A673 (cell line): ENCODE measurements at regions not wholly inside any gene's neighbourhood (a gene's known extent, or its start where the extent isn't known, plus 50 kb on each side); places are given as distances from the start of the nearest gene placed in this dataset.

ENCODE experiments used
- BruUV-seq: library from RNA; stranded (reverse); fragments of 400-500 nt; replicated peaks from 2 replicates; lab custom pipeline; 2021; lab: Mats Ljungman, UMichigan
- CTCF ChIA-PET: fragments of 300-600 bp; sonication (Branson Sonifier 250); formaldehyde crosslinking; loops from one replicate; lab custom pipeline; 2022; ENCODE audit warnings: antibody characterized with exemption; lab: Charles Lee
- POLR2A ChIA-PET: fragments of 300-600 bp; sonication (Branson Sonifier 250); formaldehyde crosslinking; loops from one replicate; lab custom pipeline; 2022; ENCODE audit warnings: antibody characterized with exemption; ENCODE audit not compliant: low non-redundant PET; lab: Charles Lee
- DNase-seq: peaks from one replicate; pipeline ENCODE4 v3.0.0-alpha.2; 2015; ENCODE audit warnings: low spot score
- H3K27ac ChIP-seq: fragments of 200-600 bp; sonication (generic); 2 replicates; pipeline ENCODE4 v1.5.1; 2016; ENCODE audit warnings: mixed run types, low read depth, mild to moderate bottlenecking, mixed read lengths, antibody characterized with exemption, low read length; ENCODE audit not compliant: poor library complexity, severe bottlenecking
- H3K27me3 ChIP-seq: fragments of 200-600 bp; sonication (generic); replicated peaks from 2 replicates; pipeline ENCODE4 v1.6.1; 2017; ENCODE audit warnings: mixed run types, low read depth, mild to moderate bottlenecking, mixed read lengths, antibody characterized with exemption, low read length; ENCODE audit not compliant: insufficient read depth, poor library complexity
- H3K36me3 ChIP-seq: fragments of 200-600 bp; sonication (generic); 2 replicates; pipeline ENCODE4 v1.6.1; 2016; ENCODE audit warnings: mixed run types, mild to moderate bottlenecking, mixed read lengths, antibody characterized with exemption, low read length; ENCODE audit not compliant: insufficient read depth, poor library complexity, severe bottlenecking
- H3K4me1 ChIP-seq: fragments of 200-600 bp; sonication (generic); 2 replicates; pipeline ENCODE4 v1.6.1; 2017; ENCODE audit warnings: mixed run types, mild to moderate bottlenecking, mixed read lengths, antibody characterized with exemption, low read length; ENCODE audit not compliant: insufficient read depth, poor library complexity, severe bottlenecking
- H3K4me3 ChIP-seq: fragments of 200-600 bp; sonication (generic); 2 replicates; pipeline ENCODE4 v1.5.1; 2016; ENCODE audit warnings: low read depth, mixed run types, mild to moderate bottlenecking, mixed read lengths, low read length; ENCODE audit not compliant: poor library complexity, severe bottlenecking
- H3K9me3 ChIP-seq: fragments of 200-600 bp; sonication (generic); 2 replicates; pipeline ENCODE4 v1.6.1; 2016; ENCODE audit warnings: mixed run types, low read depth, mild to moderate bottlenecking, mixed read lengths, antibody characterized with exemption, low read length; ENCODE audit not compliant: poor library complexity, severe bottlenecking
- EZH2 ChIP-seq: fragments of 200-600 bp; sonication (generic); IDR thresholded peaks from 2 replicates; pipeline ENCODE4 v1.6.1; 2017; ENCODE audit warnings: borderline replicate concordance, low read depth, mild to moderate bottlenecking, mixed read lengths, antibody characterized with exemption, low read length; ENCODE audit not compliant: poor library complexity, severe bottlenecking
- intact Hi-C: fragments of 100-400 bp; cut with micrococcal nuclease; formaldehyde crosslinking; loops from one replicate; pipeline ENCODE4 v1.10.0; 2022; ENCODE audit not compliant: unreplicated experiment
- TF ChIP-seq, protein P1 (sequence below): fragments of 300-800, 200-600 bp; sonication (generic); conservative IDR thresholded peaks from 2 replicates; pipeline ENCODE4 v1.5.1; 2017; ENCODE audit warnings: low read depth, mild to moderate bottlenecking, antibody characterized with exemption, low read length, moderate library complexity, mixed read lengths

DNA sequence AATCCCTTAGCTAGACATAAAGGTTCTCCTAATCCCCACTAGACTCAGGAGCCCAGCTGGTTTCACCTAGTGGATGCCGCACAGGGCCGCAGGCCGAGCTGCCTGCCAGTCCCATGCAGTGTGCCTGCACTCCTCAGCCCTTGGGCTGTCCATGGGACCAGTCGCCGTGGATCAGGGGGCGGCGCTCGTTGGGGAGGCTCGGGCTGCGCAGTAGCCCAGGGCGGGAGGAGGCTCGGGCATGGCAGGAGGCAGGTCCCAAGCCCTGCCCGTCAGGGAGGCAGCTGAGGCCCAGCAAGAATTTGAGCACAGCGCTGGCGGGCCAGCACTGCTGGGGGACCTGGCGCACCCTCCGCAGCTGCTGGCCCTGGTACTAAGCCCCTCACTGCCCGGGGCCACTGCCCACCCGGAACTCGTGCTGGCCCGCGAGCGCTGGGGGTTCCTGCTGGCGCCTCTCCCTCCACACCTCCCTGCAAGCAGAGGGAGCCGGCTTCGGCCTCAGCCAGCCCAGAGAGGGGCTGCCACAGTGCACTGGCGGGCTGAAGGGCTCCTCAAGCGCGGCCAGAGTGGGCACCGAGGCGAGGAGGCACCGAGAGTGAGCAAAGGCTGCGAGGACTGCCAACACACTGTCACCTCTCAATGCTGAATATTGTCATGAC, 307.8 kb downstream of the C6orf118 start:
- H3K27ac ChIP-seq: no peak overlapping the region
- intact Hi-C loops: no loop called here
- no peaks in the 10 kb centered on the region for H3K27me3 ChIP-seq
- TF ChIP-seq, protein P1, sequence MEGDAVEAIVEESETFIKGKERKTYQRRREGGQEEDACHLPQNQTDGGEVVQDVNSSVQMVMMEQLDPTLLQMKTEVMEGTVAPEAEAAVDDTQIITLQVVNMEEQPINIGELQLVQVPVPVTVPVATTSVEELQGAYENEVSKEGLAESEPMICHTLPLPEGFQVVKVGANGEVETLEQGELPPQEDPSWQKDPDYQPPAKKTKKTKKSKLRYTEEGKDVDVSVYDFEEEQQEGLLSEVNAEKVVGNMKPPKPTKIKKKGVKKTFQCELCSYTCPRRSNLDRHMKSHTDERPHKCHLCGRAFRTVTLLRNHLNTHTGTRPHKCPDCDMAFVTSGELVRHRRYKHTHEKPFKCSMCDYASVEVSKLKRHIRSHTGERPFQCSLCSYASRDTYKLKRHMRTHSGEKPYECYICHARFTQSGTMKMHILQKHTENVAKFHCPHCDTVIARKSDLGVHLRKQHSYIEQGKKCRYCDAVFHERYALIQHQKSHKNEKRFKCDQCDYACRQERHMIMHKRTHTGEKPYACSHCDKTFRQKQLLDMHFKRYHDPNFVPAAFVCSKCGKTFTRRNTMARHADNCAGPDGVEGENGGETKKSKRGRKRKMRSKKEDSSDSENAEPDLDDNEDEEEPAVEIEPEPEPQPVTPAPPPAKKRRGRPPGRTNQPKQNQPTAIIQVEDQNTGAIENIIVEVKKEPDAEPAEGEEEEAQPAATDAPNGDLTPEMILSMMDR: no peak
- no peak for TF ChIP-seq EZH2
- POLR2A ChIA-PET: no interaction called here
- H3K36me3 ChIP-seq: no peaks in the 10 kb centered on the region
- no peak for DNase-seq
- H3K4me3 ChIP-seq: no peak overlapping the region
- no TSS peak for BruUV-seq
- no peaks in the 10 kb centered on the region for H3K4me1 ChIP-seq
- H3K9me3 ChIP-seq: no peaks in the 10 kb centered on the region
- CTCF ChIA-PET: no interaction called here

DNA sequence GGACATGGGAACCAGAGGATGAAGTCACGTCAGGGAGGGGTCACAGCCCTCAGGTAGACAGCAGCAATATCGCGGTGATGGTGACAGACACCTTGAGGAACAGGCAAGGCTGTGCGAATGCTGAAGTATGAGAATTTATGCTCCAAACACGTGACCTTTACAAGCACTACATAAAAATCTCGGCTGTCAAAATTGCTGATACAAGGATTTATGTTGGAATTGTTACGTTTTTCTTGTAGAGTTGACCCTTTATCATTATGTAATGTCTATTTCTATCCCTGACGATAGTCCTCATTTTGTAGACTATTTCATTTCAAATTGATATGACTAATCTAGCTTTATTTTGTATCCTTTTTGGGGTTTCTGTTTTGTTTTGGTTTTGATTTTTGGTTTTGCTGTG, 311.1 kb downstream of the C6orf118 start:
- intact Hi-C loops: no loop called here
- no peaks in the 10 kb centered on the region for H3K4me1 ChIP-seq
- no peak overlapping the region for H3K27ac ChIP-seq
- H3K4me3 ChIP-seq: no peak overlapping the region
- ChIA-PET CTCF (no interaction called here), POLR2A (no interaction called here)
- TF ChIP-seq EZH2: no peak
- TF ChIP-seq, protein P1: no peak
- DNase-seq: no peak
- no peaks in the 10 kb centered on the region for H3K9me3 ChIP-seq
- no peaks in the 10 kb centered on the region for H3K27me3 ChIP-seq
- no TSS peak for BruUV-seq
- H3K36me3 ChIP-seq: no peaks in the 10 kb centered on the region

DNA sequence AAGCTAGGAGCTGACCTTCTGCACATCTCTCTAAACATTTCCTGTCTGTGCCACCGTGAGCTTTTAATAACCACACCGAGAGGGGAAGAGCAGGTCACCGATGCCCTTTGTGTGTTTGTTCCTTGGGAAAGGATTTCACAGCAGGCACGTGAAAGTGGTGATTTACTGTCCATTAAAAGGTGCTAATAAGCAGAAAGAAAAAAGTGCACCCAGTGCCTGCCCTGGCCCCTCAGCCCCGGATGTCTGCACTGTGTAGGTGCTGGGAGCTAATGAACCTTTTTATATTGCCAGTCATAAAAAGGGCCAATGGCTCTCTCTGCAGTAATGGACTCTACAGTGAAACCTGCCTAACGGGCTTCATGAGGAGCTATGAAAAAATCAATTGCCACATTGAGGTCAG, 312.6 kb downstream of the C6orf118 start:
- ChIA-PET POLR2A (no interaction called here), CTCF (interaction anchor here (0.6 kb wide), 1 partner anchor 56 kb away, joined by 8 read pairs; no protein-coding TSS in a partner anchor)
- Histone ChIP-seq H3K27me3 (no peaks in the 10 kb centered on the region), H3K27ac (no peak overlapping the region), H3K4me1 (no peaks in the 10 kb centered on the region), H3K36me3 (no peaks in the 10 kb centered on the region), H3K4me3 (no peak overlapping the region), H3K9me3 (no peaks in the 10 kb centered on the region)
- intact Hi-C loops: no loop called here
- BruUV-seq: no TSS peak
- no peak for DNase-seq
- TF ChIP-seq EZH2: no peak
- TF ChIP-seq, protein P1: no peak
